Stomach (tissue), 8 donors: ENCODE measurements at regions not wholly inside any gene's neighbourhood (a gene's known extent, or its start where the extent isn't known, plus 50 kb on each side); places are given as distances from the start of the nearest gene placed in this dataset.
A peak's percentile ranks its signal among the peaks of the same experiment; 100 is the strongest.

ENCODE experiments used
- DNase-seq, 2 donors: peaks; one replicate each; pipeline versions ENCODE4 v3.0.0 to v3.0.0-alpha.2; 2013 to 2019
- H3K27ac ChIP-seq, 5 donors: fragments of 200-600 bp in 4 of 5; sonication (generic) in 4 of 5; one replicate each; pipeline ENCODE4 v1.5.1; 2013 to 2019; ENCODE audit warnings: mild to moderate bottlenecking in 1 of 5, moderate library complexity in 1 of 5
- H3K27me3 ChIP-seq, 3 donors: fragments of 200-600 bp; sonication (generic); one replicate each; pipeline ENCODE4 v1.5.1; 2017 to 2019; ENCODE audit warnings: mixed run types in 1 of 3
- H3K36me3 ChIP-seq, 4 donors: fragments of 200-600 bp; sonication (generic); 1 replicate in 3 of 4; 2 replicates in 1 of 4; pipeline ENCODE4 v1.5.1; 2016 to 2019
- H3K4me1 ChIP-seq, 4 donors: fragments of 200-600 bp; sonication (generic); one replicate each; pipeline ENCODE4 v1.5.1; 2016 to 2019
- H3K4me3 ChIP-seq, 4 donors: fragments of 200-600 bp; sonication (generic) in 3 of 4; one replicate each; pipeline ENCODE4 v1.5.1; 2016 to 2019; ENCODE audit warnings: mild to moderate bottlenecking in 1 of 4
- H3K9me3 ChIP-seq, 4 donors: fragments of 200-600 bp; sonication (generic); one replicate each; pipeline ENCODE4 v1.5.1; 2016 to 2019
- CTCF ChIP-seq, 7 experiments: fragments of 450-650 bp in 4 of 7; fragments of 200-600 bp in 3 of 7; sonication (generic) in 3 of 7; IDR thresholded peaks; one replicate each; pipeline ENCODE4 v1.5.1; 2016 to 2019; ENCODE audit warnings: antibody characterized with exemption in 7 of 7, control low read depth in 2 of 7, mild to moderate bottlenecking in 1 of 7
- EP300 ChIP-seq: sonication (generic); formaldehyde crosslinking; IDR thresholded peaks from one replicate; pipeline ENCODE4 v1.6.1; 2017; ENCODE audit warnings: antibody characterized with exemption
- POLR2A ChIP-seq, 4 donors: fragments of 450-650 bp; IDR thresholded peaks; one replicate each; pipeline ENCODE4 v1.6.1; 2016; ENCODE audit warnings: antibody characterized with exemption in 4 of 4, control low read depth in 2 of 4, mild to moderate bottlenecking in 1 of 4, moderate library complexity in 1 of 4
- POLR2AphosphoS5 ChIP-seq, 3 donors: sonication (generic); formaldehyde crosslinking; IDR thresholded peaks; one replicate each; pipeline ENCODE4 v1.6.1; 2016; ENCODE audit warnings: antibody characterized with exemption in 3 of 3
- WGBS, 5 donors: extraction: QIAGEN DNeasy Blood & Tissue Kit in 3 of 5; methylation state at CpG; one replicate each; pipeline versions ENCODE4 v1.1.5 to v1.1.7; 2013 to 2018; 5-methylcytosine and 5-hydroxymethylcytosine counted together
- intact Hi-C: fragments of 100-400 bp; cut with DNase I; formaldehyde crosslinking; loops from one replicate; pipeline ENCODE4 v1.15.1; 2023; ENCODE audit warnings: low total_unique reads
- donor health status: healthy with polysubstance abuse.
- donor health status: Bipolar disorder and iron deficiency.
- donor health status: healthy.

- TF ChIP-seq CTCF (IDR thresholded peaks at IDR 0.05) (no peak), POLR2AphosphoS5 (IDR thresholded peaks at IDR 0.05) (no peak), POLR2A (IDR thresholded peaks at IDR 0.05) (no peak), EP300 (no peak)
- no peaks in the 10 kb centered on the region for H3K9me3 ChIP-seq
- DNase-seq = no peak
- H3K27me3 ChIP-seq = no peaks in the 10 kb centered on the region
- WGBS, 5 donors = 72 to 81% (median 77%) methylated on average over 9 of the region's 9 CpGs
- peaks cover 0 to 11% (median 0%) of the 10 kb centered on the region in 4 donors for H3K4me1 ChIP-seq
- H3K4me3 ChIP-seq = no peak overlapping the region
- no peak overlapping the region for H3K27ac ChIP-seq
- H3K36me3 ChIP-seq = no peaks in the 10 kb centered on the region
- intact Hi-C loops = no loop called here
These were observed 327.2 kb upstream of the TRIB2 start for GRCh38 chr2:12389344-12390045.

GRCh38 chr2:12391116-12391515 lies 325.6 kb upstream of the TRIB2 start:
- Histone ChIP-seq H3K36me3 (no peaks in the 10 kb centered on the region), H3K4me3 (no peak overlapping the region), H3K27me3 (no peaks in the 10 kb centered on the region), H3K27ac (no peak overlapping the region), H3K4me1 (peaks cover 0 to 11% (median 0%) of the 10 kb centered on the region in 4 donors), H3K9me3 (no peaks in the 10 kb centered on the region)
- intact Hi-C loops = no loop called here
- TF ChIP-seq CTCF (IDR thresholded peaks at IDR 0.05) = no peak
- TF ChIP-seq POLR2A (IDR thresholded peaks at IDR 0.05) = no peak
- no peak for TF ChIP-seq EP300
- no peak for TF ChIP-seq POLR2AphosphoS5 (IDR thresholded peaks at IDR 0.05)
- 30 to 45% (median 38%) methylated on average over 2 of the region's 2 CpGs for WGBS, 5 donors
- DNase-seq = no peak

- intact Hi-C loops = no loop called here
- Histone ChIP-seq H3K4me1 (no peaks in the 10 kb centered on the region), H3K4me3 (no peak overlapping the region), H3K36me3 (no peaks in the 10 kb centered on the region), H3K27me3 (no peaks in the 10 kb centered on the region), H3K27ac (no peak overlapping the region), H3K9me3 (no peaks in the 10 kb centered on the region)
- 81 to 88% (median 85%) methylated on average over 6 of the region's 6 CpGs for WGBS, 5 donors
- DNase-seq = no peak
- TF ChIP-seq EP300 (no peak), POLR2A (IDR thresholded peaks at IDR 0.05) (no peak), POLR2AphosphoS5 (IDR thresholded peaks at IDR 0.05) (no peak)
These were observed 320.0 kb upstream of the TRIB2 start for GRCh38 chr2:12396699-12397098.

- H3K27me3 ChIP-seq = no peaks in the 10 kb centered on the region
- peak in 1 of 2 donors; percentile 36 for DNase-seq
- H3K4me1 ChIP-seq = no peaks in the 10 kb centered on the region
- peaks cover 0 to 5% (median 0%) of the 10 kb centered on the region in 4 donors for H3K9me3 ChIP-seq
- intact Hi-C loops = no loop called here
- TF ChIP-seq POLR2AphosphoS5 (IDR thresholded peaks at IDR 0.05) (no peak), CTCF (IDR thresholded peaks at IDR 0.05) (no peak), EP300 (no peak), POLR2A (IDR thresholded peaks at IDR 0.05) (no peak)
- no peak overlapping the region for H3K27ac ChIP-seq
- H3K36me3 ChIP-seq = no peaks in the 10 kb centered on the region
- WGBS, 5 donors = 77 to 85% (median 81%) methylated on average over 9 of the region's 9 CpGs
- no peak overlapping the region for H3K4me3 ChIP-seq
These were observed 318.9 kb upstream of the TRIB2 start for GRCh38 chr2:12397854-12398253.

- Histone ChIP-seq H3K27me3 (no peaks in the 10 kb centered on the region), H3K36me3 (no peaks in the 10 kb centered on the region), H3K27ac (no peak overlapping the region), H3K9me3 (peaks cover 0 to 7% (median 0%) of the 10 kb centered on the region in 4 donors), H3K4me3 (no peak overlapping the region), H3K4me1 (no peaks in the 10 kb centered on the region)
- no peak for DNase-seq
- no peak for TF ChIP-seq POLR2AphosphoS5 (IDR thresholded peaks at IDR 0.05)
- no peak for TF ChIP-seq POLR2A (IDR thresholded peaks at IDR 0.05)
- TF ChIP-seq CTCF (IDR thresholded peaks at IDR 0.05) = no peak
- no peak for TF ChIP-seq EP300
- 47 to 79% (median 74%) methylated on average over 3 of the region's 3 CpGs for WGBS, 5 donors
- intact Hi-C loops = no loop called here
These were observed 317.5 kb upstream of the TRIB2 start for GRCh38 chr2:12399240-12399639.
